ENCODE measurements at regions not wholly inside any gene's neighbourhood (a gene's known extent, or its start where the extent isn't known, plus 50 kb on each side); places are given as distances from the start of the nearest gene placed in this dataset.

DNA sequence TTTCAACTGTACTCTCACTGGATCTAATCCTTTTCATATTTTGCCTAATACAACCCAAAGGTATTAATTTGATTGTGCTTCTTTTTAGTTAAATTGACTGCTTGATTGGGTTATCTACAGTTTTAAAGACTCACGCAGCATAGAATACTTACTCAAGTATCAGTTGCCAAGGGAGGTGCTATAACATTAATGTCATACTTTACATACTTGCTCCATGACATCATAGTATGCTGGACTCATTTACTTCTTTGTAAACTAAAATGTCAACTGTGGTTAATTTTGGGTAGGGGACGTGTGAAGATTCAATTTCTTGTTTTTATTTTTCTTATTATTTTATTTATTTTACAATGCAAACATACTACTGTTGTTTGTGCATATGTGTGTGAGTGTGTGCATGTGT, 716.2 kb upstream of the VRK2 start:
- DNase-seq, result no peak
- Mint-ChIP-seq H3K4me1 (no peaks in the 10 kb centered on the region), H3K36me3 (no peaks in the 10 kb centered on the region), H3K27me3 (no peaks in the 10 kb centered on the region), H3K4me3 (no peak overlapping the region), H3K27ac (no peak overlapping the region), H3K9me3 (peaks cover 0 to 12% (median 2%) of the 10 kb centered on the region in 7 donors)
- H3K36me3 ChIP-seq (ENCODE audit: control insufficient read depth, insufficient read depth, low read length), result no peaks in the 10 kb centered on the region
- H3K9me3 ChIP-seq (ENCODE audit: control insufficient read depth in 2 of 2, low read length in 2 of 2), result peaks cover 0 to 3% of the 10 kb centered on the region in 2 experiments
- no peaks in the 10 kb centered on the region for H3K4me1 ChIP-seq (ENCODE audit: control insufficient read depth, insufficient read depth, low read length, poor library complexity, severe bottlenecking)
- no peak for ATAC-seq (ENCODE audit: low read depth in 2 of 2)
- no peak overlapping the region for H3K27ac ChIP-seq (ENCODE audit: insufficient read depth, low read length, poor library complexity, severe bottlenecking)
- no peaks in the 10 kb centered on the region for H3K27me3 ChIP-seq (ENCODE audit: control insufficient read depth, insufficient read depth, low read length)
- no peak overlapping the region for H3K4me3 ChIP-seq (ENCODE audit: low read depth, low read length)

DNA sequence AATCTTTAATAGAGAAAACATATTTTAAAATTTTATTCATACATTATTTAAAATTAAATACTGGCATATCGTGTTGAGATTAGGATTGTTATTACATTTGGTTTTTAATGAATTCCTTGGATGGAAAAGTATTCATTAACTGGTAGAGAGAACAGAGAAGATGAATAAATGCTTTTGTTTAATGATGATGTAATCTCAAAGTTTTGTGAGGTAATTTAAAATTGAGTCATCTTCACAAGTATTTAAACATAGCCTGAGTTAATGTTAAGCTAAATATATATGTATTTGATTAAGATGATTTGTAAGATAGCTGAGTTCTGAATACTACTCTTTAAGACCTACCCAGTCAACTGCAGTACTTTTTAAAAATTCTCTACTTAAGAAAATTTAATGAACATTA, 713.4 kb upstream of the VRK2 start:
- H3K9me3 Mint-ChIP-seq, result peaks cover 0 to 22% (median 3%) of the 10 kb centered on the region in 7 donors
- no peak for DNase-seq
- no peaks in the 10 kb centered on the region for H3K36me3 Mint-ChIP-seq
- H3K9me3 ChIP-seq (ENCODE audit: control insufficient read depth in 2 of 2, low read length in 2 of 2), result peaks cover 0 to 2% of the 10 kb centered on the region in 2 experiments
- no peak for ATAC-seq (ENCODE audit: low read depth in 2 of 2)
- H3K4me1 Mint-ChIP-seq, result no peaks in the 10 kb centered on the region
- no peak overlapping the region for H3K4me3 Mint-ChIP-seq
- H3K27me3 ChIP-seq (ENCODE audit: control insufficient read depth, insufficient read depth, low read length), result no peaks in the 10 kb centered on the region
- no peak overlapping the region for H3K4me3 ChIP-seq (ENCODE audit: low read depth, low read length)
- H3K27ac ChIP-seq (ENCODE audit: insufficient read depth, low read length, poor library complexity, severe bottlenecking), result no peak overlapping the region
- H3K4me1 ChIP-seq (ENCODE audit: control insufficient read depth, insufficient read depth, low read length, poor library complexity, severe bottlenecking), result no peaks in the 10 kb centered on the region
- H3K27ac Mint-ChIP-seq, result no peak overlapping the region
- no peaks in the 10 kb centered on the region for H3K27me3 Mint-ChIP-seq
- no peaks in the 10 kb centered on the region for H3K36me3 ChIP-seq (ENCODE audit: control insufficient read depth, insufficient read depth, low read length)

DNA sequence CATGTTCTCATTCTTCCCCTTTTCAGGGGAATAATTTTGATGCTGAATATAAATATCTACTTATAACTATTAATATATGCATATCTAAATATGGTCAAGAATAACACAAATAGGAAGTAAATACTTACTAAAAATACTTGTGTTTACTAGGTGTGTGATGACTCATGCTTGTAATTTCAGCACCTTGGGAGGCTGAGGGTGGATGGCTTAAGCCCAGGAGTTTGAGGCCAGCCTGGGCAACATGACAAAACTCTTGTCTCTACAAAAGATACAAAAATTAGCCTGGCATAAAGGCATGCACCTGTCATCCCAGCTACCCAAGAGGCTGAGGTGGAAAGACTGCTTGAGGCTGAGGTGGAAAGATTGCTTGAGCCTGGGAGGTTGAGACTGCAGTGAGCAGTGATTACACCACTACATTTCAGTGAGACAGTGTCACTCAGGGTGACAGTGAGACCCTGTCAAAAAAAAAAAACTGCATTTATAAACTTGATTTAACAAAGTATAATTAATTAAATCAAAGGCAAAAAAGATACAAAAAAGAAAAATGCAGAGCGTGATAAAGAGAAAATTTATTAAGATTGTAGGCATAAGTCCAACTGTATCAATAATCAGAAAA, 703.1 kb upstream of the VRK2 start:
- Histone ChIP-seq H3K27me3 (ENCODE audit: control insufficient read depth, insufficient read depth, low read length) (no peaks in the 10 kb centered on the region), H3K36me3 (ENCODE audit: control insufficient read depth, insufficient read depth, low read length) (no peaks in the 10 kb centered on the region), H3K4me3 (ENCODE audit: low read depth, low read length) (no peak overlapping the region), H3K4me1 (ENCODE audit: control insufficient read depth, insufficient read depth, low read length, poor library complexity, severe bottlenecking) (no peaks in the 10 kb centered on the region), H3K27ac (ENCODE audit: insufficient read depth, low read length, poor library complexity, severe bottlenecking) (no peak overlapping the region), H3K9me3 (ENCODE audit: control insufficient read depth in 2 of 2, low read length in 2 of 2) (peaks cover 6 to 11% of the 10 kb centered on the region in 2 experiments)
- ATAC-seq (ENCODE audit: low read depth in 2 of 2), result no peak
- DNase-seq, result no peak
- Mint-ChIP-seq H3K36me3 (no peaks in the 10 kb centered on the region), H3K27me3 (no peaks in the 10 kb centered on the region), H3K27ac (no peak overlapping the region), H3K9me3 (peaks cover 0 to 50% (median 14%) of the 10 kb centered on the region in 7 donors), H3K4me1 (no peaks in the 10 kb centered on the region), H3K4me3 (no peak overlapping the region)

DNA sequence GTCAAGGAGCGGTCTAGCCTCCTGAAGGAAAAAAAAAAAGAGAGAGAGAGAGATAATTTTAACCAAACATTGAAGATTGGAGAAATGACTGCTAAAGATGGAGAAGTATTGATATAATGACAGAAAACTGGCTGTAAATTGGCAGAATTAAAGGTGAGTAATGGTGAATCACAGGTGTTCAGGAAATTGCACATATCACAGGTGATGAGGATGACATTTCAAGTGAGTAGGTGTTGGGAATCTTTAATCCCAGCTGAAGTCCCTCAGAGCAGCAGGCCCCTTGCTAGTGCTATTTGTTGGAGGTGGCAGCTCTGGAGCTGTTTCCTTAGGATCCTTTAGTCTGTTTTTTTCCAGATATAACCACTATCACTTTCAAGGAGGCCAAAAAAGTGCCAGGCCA, 678.4 kb upstream of the VRK2 start:
- no peaks in the 10 kb centered on the region for H3K36me3 Mint-ChIP-seq
- H3K4me3 Mint-ChIP-seq, result no peak overlapping the region

DNA sequence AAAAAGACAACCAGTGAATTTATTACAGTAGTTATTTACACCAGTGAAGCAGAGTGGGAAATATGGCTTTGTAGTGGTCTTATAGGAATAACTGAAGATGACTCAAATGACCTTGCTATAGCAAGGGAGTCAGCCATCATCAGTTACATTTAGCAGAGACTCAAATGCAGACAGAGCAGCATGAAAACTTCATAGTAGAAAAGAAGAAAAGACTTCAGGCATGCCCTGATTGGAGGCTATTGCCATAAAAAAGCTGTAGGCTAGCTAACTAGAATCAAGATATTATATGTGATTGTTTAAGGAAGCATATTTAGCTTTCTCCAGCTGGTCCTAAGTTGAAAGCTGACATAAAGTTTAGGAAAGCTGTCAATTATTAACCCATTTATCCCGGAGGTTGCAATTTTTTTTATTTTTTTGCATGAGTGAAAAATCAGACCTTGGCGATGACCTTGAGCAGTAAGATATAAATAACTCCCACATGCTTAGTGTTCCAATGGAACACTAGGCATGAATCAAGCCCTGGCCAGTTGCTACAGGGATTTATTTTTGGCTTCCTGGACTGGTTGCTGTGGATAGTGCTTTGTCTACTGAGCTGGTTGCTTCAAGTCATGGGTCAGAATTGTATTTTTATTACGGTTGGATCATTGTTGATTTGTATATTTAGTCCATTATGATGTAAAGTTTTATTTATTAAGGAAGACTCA, 675.6 kb upstream of the VRK2 start:
- peaks cover 0 to 6% of the 10 kb centered on the region in 2 experiments for H3K9me3 ChIP-seq (ENCODE audit: control insufficient read depth in 2 of 2, low read length in 2 of 2)
- H3K9me3 Mint-ChIP-seq, result peaks cover 0 to 47% (median 12%) of the 10 kb centered on the region in 7 donors
- no peaks in the 10 kb centered on the region for H3K4me1 Mint-ChIP-seq
- DNase-seq, result no peak
- no peaks in the 10 kb centered on the region for H3K36me3 ChIP-seq (ENCODE audit: control insufficient read depth, insufficient read depth, low read length)
- H3K4me1 ChIP-seq (ENCODE audit: control insufficient read depth, insufficient read depth, low read length, poor library complexity, severe bottlenecking), result no peaks in the 10 kb centered on the region
- no peak for ATAC-seq (ENCODE audit: low read depth in 2 of 2)
- H3K4me3 ChIP-seq (ENCODE audit: low read depth, low read length), result no peak overlapping the region
- H3K27me3 Mint-ChIP-seq, result no peaks in the 10 kb centered on the region
- H3K36me3 Mint-ChIP-seq, result no peaks in the 10 kb centered on the region
- H3K4me3 Mint-ChIP-seq, result no peak overlapping the region
- H3K27me3 ChIP-seq (ENCODE audit: control insufficient read depth, insufficient read depth, low read length), result no peaks in the 10 kb centered on the region
- H3K27ac ChIP-seq (ENCODE audit: insufficient read depth, low read length, poor library complexity, severe bottlenecking), result no peak overlapping the region
- H3K27ac Mint-ChIP-seq, result no peak overlapping the region

More for the DNA sequence above, 678.4 kb upstream of the VRK2 start:
- Mint-ChIP-seq H3K9me3 (peaks cover 0 to 50% (median 11%) of the 10 kb centered on the region in 7 donors), H3K4me1 (no peaks in the 10 kb centered on the region), H3K27ac (no peak overlapping the region), H3K27me3 (no peaks in the 10 kb centered on the region)
- no peak overlapping the region for H3K27ac ChIP-seq (ENCODE audit: insufficient read depth, low read length, poor library complexity, severe bottlenecking)
- ATAC-seq (ENCODE audit: low read depth in 2 of 2) (no peak), DNase-seq (no peak)
- peaks cover 0 to 6% of the 10 kb centered on the region in 2 experiments for H3K9me3 ChIP-seq (ENCODE audit: control insufficient read depth in 2 of 2, low read length in 2 of 2)
- no peaks in the 10 kb centered on the region for H3K27me3 ChIP-seq (ENCODE audit: control insufficient read depth, insufficient read depth, low read length)
- H3K4me3 ChIP-seq (ENCODE audit: low read depth, low read length), result no peak overlapping the region
- no peaks in the 10 kb centered on the region for H3K36me3 ChIP-seq (ENCODE audit: control insufficient read depth, insufficient read depth, low read length)
- no peaks in the 10 kb centered on the region for H3K4me1 ChIP-seq (ENCODE audit: control insufficient read depth, insufficient read depth, low read length, poor library complexity, severe bottlenecking)

DNA sequence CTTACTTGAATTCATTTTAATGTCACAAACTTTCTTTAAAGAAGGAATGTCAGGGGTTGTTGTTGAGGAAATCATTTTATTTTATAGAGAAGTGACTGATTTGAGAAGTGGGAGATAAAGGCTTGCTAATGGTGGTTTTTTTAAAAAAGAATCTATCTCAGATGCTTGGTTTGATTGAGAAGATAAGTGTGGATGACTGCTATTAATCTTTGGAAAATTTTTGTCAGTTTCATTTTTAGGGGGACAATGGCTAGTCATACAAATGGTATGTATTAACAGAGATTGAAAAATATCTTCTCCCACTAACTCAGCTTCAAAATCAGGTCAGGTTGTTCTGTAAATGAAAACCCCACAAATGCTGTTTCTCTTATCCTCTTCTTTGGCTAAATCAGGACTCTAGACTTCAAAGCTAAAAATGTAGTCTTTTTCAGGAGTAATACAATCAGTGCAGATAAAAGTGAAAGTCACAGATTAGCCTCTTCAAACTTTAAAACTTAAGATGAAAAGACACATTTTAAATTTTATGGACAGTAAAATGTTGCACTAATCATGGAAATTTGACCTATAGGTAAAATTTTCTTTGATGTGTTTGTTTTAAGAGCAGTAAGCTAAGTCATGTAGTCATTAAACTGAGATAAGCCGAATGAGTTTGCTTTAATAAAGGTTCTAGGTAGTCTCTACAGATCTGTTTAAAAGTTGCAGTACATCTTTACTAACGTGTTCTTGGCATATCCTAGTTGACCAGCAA, 674.2 kb upstream of the VRK2 start:
- Mint-ChIP-seq H3K4me1 (no peaks in the 10 kb centered on the region), H3K4me3 (no peak overlapping the region), H3K27ac (no peak overlapping the region), H3K27me3 (no peaks in the 10 kb centered on the region), H3K9me3 (peaks cover 0 to 52% (median 12%) of the 10 kb centered on the region in 7 donors), H3K36me3 (no peaks in the 10 kb centered on the region)
- H3K9me3 ChIP-seq (ENCODE audit: control insufficient read depth in 2 of 2, low read length in 2 of 2), result peaks cover 0 to 6% of the 10 kb centered on the region in 2 experiments
- DNase-seq (no peak), ATAC-seq (ENCODE audit: low read depth in 2 of 2) (no peak)
- H3K4me1 ChIP-seq (ENCODE audit: control insufficient read depth, insufficient read depth, low read length, poor library complexity, severe bottlenecking), result no peaks in the 10 kb centered on the region
- H3K36me3 ChIP-seq (ENCODE audit: control insufficient read depth, insufficient read depth, low read length), result no peaks in the 10 kb centered on the region
- H3K27ac ChIP-seq (ENCODE audit: insufficient read depth, low read length, poor library complexity, severe bottlenecking), result no peak overlapping the region
- no peaks in the 10 kb centered on the region for H3K27me3 ChIP-seq (ENCODE audit: control insufficient read depth, insufficient read depth, low read length)
- H3K4me3 ChIP-seq (ENCODE audit: low read depth, low read length), result no peak overlapping the region

DNA sequence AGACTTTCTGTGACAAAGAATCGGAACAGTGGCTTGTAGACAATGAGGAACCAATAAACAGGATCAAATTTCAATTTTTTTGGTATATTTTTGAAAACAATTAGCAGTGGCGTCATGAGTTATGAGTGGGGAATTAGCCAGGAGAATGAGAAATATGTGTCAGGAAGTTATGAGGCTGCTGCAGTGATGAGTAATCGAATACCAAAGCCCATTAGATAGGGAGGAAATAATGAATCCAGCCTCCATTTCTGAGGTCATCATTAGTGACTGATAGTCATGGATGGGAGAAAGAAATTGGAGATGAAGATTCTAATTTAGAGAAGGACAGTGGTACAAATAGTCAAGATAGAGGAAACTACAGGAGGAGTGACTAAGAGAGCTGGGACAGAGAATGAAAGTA, 673.1 kb upstream of the VRK2 start:
- Mint-ChIP-seq H3K4me1 (no peaks in the 10 kb centered on the region), H3K4me3 (no peak overlapping the region), H3K27me3 (no peaks in the 10 kb centered on the region), H3K36me3 (no peaks in the 10 kb centered on the region), H3K27ac (no peak overlapping the region), H3K9me3 (peaks cover 0 to 42% (median 9%) of the 10 kb centered on the region in 7 donors)
- H3K4me3 ChIP-seq (ENCODE audit: low read depth, low read length), result no peak overlapping the region
- no peak for DNase-seq
- ATAC-seq (ENCODE audit: low read depth in 2 of 2), result no peak
- H3K4me1 ChIP-seq (ENCODE audit: control insufficient read depth, insufficient read depth, low read length, poor library complexity, severe bottlenecking), result no peaks in the 10 kb centered on the region
- no peak overlapping the region for H3K27ac ChIP-seq (ENCODE audit: insufficient read depth, low read length, poor library complexity, severe bottlenecking)
- no peaks in the 10 kb centered on the region for H3K27me3 ChIP-seq (ENCODE audit: control insufficient read depth, insufficient read depth, low read length)
- H3K9me3 ChIP-seq (ENCODE audit: control insufficient read depth in 2 of 2, low read length in 2 of 2), result peaks cover 0 to under 1% of the 10 kb centered on the region in 2 experiments
- no peaks in the 10 kb centered on the region for H3K36me3 ChIP-seq (ENCODE audit: control insufficient read depth, insufficient read depth, low read length)

Measured in CD4-positive, CD25-positive, alpha-beta regulatory T cell (primary cell).